Muscle layer of colon (tissue), 2 donors: ENCODE measurements at regions not wholly inside any gene's neighbourhood (a gene's known extent, or its start where the extent isn't known, plus 50 kb on each side); places are given as distances from the start of the nearest gene placed in this dataset.
"Not testable (repeated sequence)": the region's sequence is repeated elsewhere in the genome, so short reads cannot be mapped to it uniquely, and the experiment has no call there.

Experiments
- H3K27ac ChIP-seq: one replicate; pipeline ENCODE4 v1.7.0; 2013; ENCODE audit warnings: low read depth, mild to moderate bottlenecking, low read length, moderate library complexity
- H3K27me3 ChIP-seq, 2 donors: one replicate each; pipeline ENCODE4 v1.7.0; 2013; ENCODE audit warnings: low read length in 2 of 2, mild to moderate bottlenecking in 2 of 2; ENCODE audit not compliant: insufficient read depth in 2 of 2, control insufficient read depth in 1 of 2
- H3K36me3 ChIP-seq: one replicate; pipeline ENCODE4 v1.7.0; 2013; ENCODE audit warnings: mild to moderate bottlenecking, low read length; ENCODE audit not compliant: insufficient read depth
- H3K4me1 ChIP-seq: one replicate; pipeline ENCODE4 v1.7.0; 2013; ENCODE audit warnings: mild to moderate bottlenecking, low read length; ENCODE audit not compliant: insufficient read depth
- H3K4me3 ChIP-seq, 2 donors: one replicate each; pipeline ENCODE4 v1.7.0; 2013; ENCODE audit warnings: low read length in 2 of 2, low read depth in 1 of 2, mild to moderate bottlenecking in 1 of 2, moderate library complexity in 1 of 2
- H3K9ac ChIP-seq: one replicate; pipeline ENCODE4 v1.7.0; 2013; ENCODE audit warnings: low read length
- H3K9me3 ChIP-seq: one replicate; pipeline ENCODE4 v1.7.0; 2013; ENCODE audit warnings: mild to moderate bottlenecking, low read length
- donor health status: abdominal sarcoma.
- donor health status: Adenocarcinoma of cecum.

- no peak overlapping the region for H3K9ac ChIP-seq
- H3K27me3 ChIP-seq, result no peaks in the 10 kb centered on the region
- no peak overlapping the region for H3K27ac ChIP-seq
- H3K4me3 ChIP-seq, result no peak overlapping the region
- H3K36me3 ChIP-seq, result no peaks in the 10 kb centered on the region
- H3K9me3 ChIP-seq, result no peaks in the 10 kb centered on the region
- H3K4me1 ChIP-seq, result no peaks in the 10 kb centered on the region
Measured at GRCh38 chr1:101496109-101496508, 259.3 kb downstream of the S1PR1 start.

GRCh38 chr1:101497881-101498559 is 261.2 kb downstream of the S1PR1 start:
- Histone ChIP-seq H3K9me3 (no peaks in the 10 kb centered on the region), H3K4me3 (no peak overlapping the region), H3K4me1 (no peaks in the 10 kb centered on the region), H3K27ac (no peak overlapping the region), H3K36me3 (no peaks in the 10 kb centered on the region), H3K27me3 (no peaks in the 10 kb centered on the region), H3K9ac (no peak overlapping the region)

- not testable (repeated sequence) for H3K27me3 ChIP-seq, H3K27ac ChIP-seq, H3K9ac ChIP-seq, H3K9me3 ChIP-seq, H3K4me1 ChIP-seq, H3K4me3 ChIP-seq, H3K36me3 ChIP-seq
Measured at GRCh38 chr1:101504106-101504505, 267.3 kb downstream of the S1PR1 start.

GRCh38 chr1:101505240-101505639 is 268.4 kb downstream of the S1PR1 start:
- not testable (repeated sequence) for H3K9me3 ChIP-seq, H3K4me3 ChIP-seq, H3K27me3 ChIP-seq, H3K36me3 ChIP-seq, H3K9ac ChIP-seq, H3K4me1 ChIP-seq, H3K27ac ChIP-seq

- H3K9ac ChIP-seq, result no peak overlapping the region
- H3K36me3 ChIP-seq, result no peaks in the 10 kb centered on the region
- no peak overlapping the region for H3K4me3 ChIP-seq
- no peaks in the 10 kb centered on the region for H3K4me1 ChIP-seq
- H3K27ac ChIP-seq, result no peak overlapping the region
- no peaks in the 10 kb centered on the region for H3K27me3 ChIP-seq
- no peaks in the 10 kb centered on the region for H3K9me3 ChIP-seq
Measured at GRCh38 chr1:101506541-101507164, 269.8 kb downstream of the S1PR1 start.

- Histone ChIP-seq H3K4me1 (no peaks in the 10 kb centered on the region), H3K4me3 (no peak overlapping the region)
Measured at GRCh38 chr1:101507547-101507971, 270.7 kb downstream of the S1PR1 start.

GRCh38 chr1:101508913-101509312 is 272.1 kb downstream of the S1PR1 start:
- no peak overlapping the region for H3K4me3 ChIP-seq
- H3K27ac ChIP-seq, result no peak overlapping the region
- no peaks in the 10 kb centered on the region for H3K36me3 ChIP-seq
- H3K27me3 ChIP-seq, result no peaks in the 10 kb centered on the region
- H3K9me3 ChIP-seq, result no peaks in the 10 kb centered on the region
- H3K9ac ChIP-seq, result no peak overlapping the region
- no peaks in the 10 kb centered on the region for H3K4me1 ChIP-seq

More at GRCh38 chr1:101507547-101507971, 270.7 kb downstream of the S1PR1 start:
- no peaks in the 10 kb centered on the region for H3K36me3 ChIP-seq
- H3K27me3 ChIP-seq, result no peaks in the 10 kb centered on the region
- no peak overlapping the region for H3K27ac ChIP-seq
- no peaks in the 10 kb centered on the region for H3K9me3 ChIP-seq
- H3K9ac ChIP-seq, result no peak overlapping the region

- H3K27me3 ChIP-seq, result no peaks in the 10 kb centered on the region
- no peak overlapping the region for H3K27ac ChIP-seq
- no peak overlapping the region for H3K4me3 ChIP-seq
Measured at GRCh38 chr1:101509370-101509769, 272.6 kb downstream of the S1PR1 start.

GRCh38 chr1:101511202-101511891 is 274.5 kb downstream of the S1PR1 start:
- Histone ChIP-seq H3K36me3 (no peaks in the 10 kb centered on the region), H3K27ac (no peak overlapping the region), H3K27me3 (no peaks in the 10 kb centered on the region), H3K9ac (no peak overlapping the region), H3K4me1 (no peaks in the 10 kb centered on the region), H3K4me3 (no peak overlapping the region), H3K9me3 (no peaks in the 10 kb centered on the region)

More at GRCh38 chr1:101509370-101509769, 272.6 kb downstream of the S1PR1 start:
- Histone ChIP-seq H3K4me1 (no peaks in the 10 kb centered on the region), H3K9me3 (no peaks in the 10 kb centered on the region), H3K36me3 (no peaks in the 10 kb centered on the region), H3K9ac (no peak overlapping the region)

- Histone ChIP-seq H3K9me3 (no peaks in the 10 kb centered on the region), H3K4me1 (no peaks in the 10 kb centered on the region), H3K4me3 (no peak overlapping the region), H3K36me3 (no peaks in the 10 kb centered on the region), H3K9ac (no peak overlapping the region), H3K27me3 (no peaks in the 10 kb centered on the region), H3K27ac (no peak overlapping the region)
Measured at GRCh38 chr1:101520302-101520701, 283.5 kb downstream of the S1PR1 start.

- Histone ChIP-seq H3K27ac (no peak overlapping the region), H3K36me3 (no peaks in the 10 kb centered on the region), H3K9me3 (no peaks in the 10 kb centered on the region), H3K4me3 (no peak overlapping the region), H3K9ac (no peak overlapping the region), H3K4me1 (no peaks in the 10 kb centered on the region), H3K27me3 (no peaks in the 10 kb centered on the region)
Measured at GRCh38 chr1:101522486-101522885, 285.7 kb downstream of the S1PR1 start.
